ENCODE measurements at regions not wholly inside any gene's neighbourhood (a gene's known extent, or its start where the extent isn't known, plus 50 kb on each side); places are given as distances from the start of the nearest gene placed in this dataset.

DNA sequence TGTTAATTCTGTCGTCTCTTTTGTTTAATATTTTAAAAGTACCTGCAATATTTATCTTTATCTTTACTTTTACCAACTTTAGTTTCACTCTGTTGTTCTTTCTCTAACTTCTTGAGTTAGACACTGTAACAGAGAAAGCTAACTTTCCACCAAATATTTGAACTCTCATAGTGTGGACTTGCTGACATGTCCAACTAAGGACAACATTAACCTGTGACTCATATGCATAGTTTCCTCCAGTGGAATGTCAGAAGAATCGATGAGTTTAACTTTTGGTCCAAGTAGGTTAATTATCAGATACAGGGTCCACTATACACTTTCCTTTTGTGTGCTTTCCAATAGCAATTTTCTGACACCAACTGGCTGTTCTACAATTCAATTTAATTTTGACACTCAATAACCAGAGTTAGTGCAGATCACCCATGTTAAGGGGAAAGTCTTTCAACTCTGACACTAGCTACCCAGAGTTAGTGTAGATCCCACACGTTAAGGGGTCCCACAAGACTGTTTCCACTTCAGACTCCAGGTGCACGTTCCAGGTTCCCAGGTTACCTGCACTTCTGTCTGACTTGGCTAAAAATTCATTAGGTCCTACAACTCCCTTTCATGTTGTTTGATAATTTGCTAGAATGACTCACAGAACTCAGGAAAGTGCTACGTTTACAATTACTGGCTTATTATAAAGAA is 559.0 kb upstream of the AMOT start:
- no peaks in the 10 kb centered on the region for H3K36me3 ChIP-seq
- H3K9me3 ChIP-seq = no peaks in the 10 kb centered on the region
- WGBS = 55% methylated on average over 5 of the region's 5 CpGs
- H3K27me3 ChIP-seq = no peaks in the 10 kb centered on the region
- no peak for DNase-seq (ENCODE audit: low spot score in 2 of 2)
- no peaks in the 10 kb centered on the region for H3K4me1 ChIP-seq
- TF ChIP-seq POLR2A (IDR thresholded peaks at IDR 0.05) = no peak
- TF ChIP-seq, protein P1, sequence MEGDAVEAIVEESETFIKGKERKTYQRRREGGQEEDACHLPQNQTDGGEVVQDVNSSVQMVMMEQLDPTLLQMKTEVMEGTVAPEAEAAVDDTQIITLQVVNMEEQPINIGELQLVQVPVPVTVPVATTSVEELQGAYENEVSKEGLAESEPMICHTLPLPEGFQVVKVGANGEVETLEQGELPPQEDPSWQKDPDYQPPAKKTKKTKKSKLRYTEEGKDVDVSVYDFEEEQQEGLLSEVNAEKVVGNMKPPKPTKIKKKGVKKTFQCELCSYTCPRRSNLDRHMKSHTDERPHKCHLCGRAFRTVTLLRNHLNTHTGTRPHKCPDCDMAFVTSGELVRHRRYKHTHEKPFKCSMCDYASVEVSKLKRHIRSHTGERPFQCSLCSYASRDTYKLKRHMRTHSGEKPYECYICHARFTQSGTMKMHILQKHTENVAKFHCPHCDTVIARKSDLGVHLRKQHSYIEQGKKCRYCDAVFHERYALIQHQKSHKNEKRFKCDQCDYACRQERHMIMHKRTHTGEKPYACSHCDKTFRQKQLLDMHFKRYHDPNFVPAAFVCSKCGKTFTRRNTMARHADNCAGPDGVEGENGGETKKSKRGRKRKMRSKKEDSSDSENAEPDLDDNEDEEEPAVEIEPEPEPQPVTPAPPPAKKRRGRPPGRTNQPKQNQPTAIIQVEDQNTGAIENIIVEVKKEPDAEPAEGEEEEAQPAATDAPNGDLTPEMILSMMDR (IDR thresholded peaks at IDR 0.05) = no peak
- no peak for TF ChIP-seq POLR2AphosphoS5 (IDR thresholded peaks at IDR 0.05)
- TF ChIP-seq EP300 (IDR thresholded peaks at IDR 0.05) = no peak
- no peak overlapping the region for H3K27ac ChIP-seq
- no peak overlapping the region for H3K4me3 ChIP-seq

DNA sequence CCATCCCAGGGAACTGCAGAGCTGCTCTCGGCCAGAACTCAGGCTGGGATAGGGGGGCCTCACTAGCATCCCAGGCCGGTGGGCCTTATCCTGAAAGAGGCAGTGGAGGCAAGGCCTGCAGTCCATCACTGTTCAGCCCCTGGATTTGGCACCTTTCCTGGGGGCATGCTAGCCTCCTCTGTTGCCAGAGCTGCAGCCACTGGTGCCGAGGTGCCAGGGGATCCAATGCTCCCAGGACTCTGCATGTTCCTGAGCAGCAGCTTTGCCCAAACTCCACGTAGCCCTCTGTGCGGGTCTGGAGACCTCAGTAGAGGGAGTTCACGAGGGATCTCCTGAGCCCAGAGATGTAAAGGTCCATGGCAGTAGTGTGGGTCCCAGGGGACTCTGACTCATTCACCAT is 551.7 kb upstream of the AMOT start:
- 87% methylated on average over 5 of the region's 6 CpGs for WGBS
- TF ChIP-seq POLR2A (IDR thresholded peaks at IDR 0.05) (no peak), POLR2AphosphoS5 (IDR thresholded peaks at IDR 0.05) (no peak), EP300 (IDR thresholded peaks at IDR 0.05) (no peak)
- TF ChIP-seq, protein P1 (IDR thresholded peaks at IDR 0.05) = no peak
- no peaks in the 10 kb centered on the region for H3K4me1 ChIP-seq
- no peak for DNase-seq (ENCODE audit: low spot score in 2 of 2)
- no peak overlapping the region for H3K27ac ChIP-seq
- no peak overlapping the region for H3K4me3 ChIP-seq
- H3K9me3 ChIP-seq = no peaks in the 10 kb centered on the region
- H3K27me3 ChIP-seq = no peaks in the 10 kb centered on the region
- H3K36me3 ChIP-seq = no peaks in the 10 kb centered on the region

GRCh38 chrX:113391875-113392274 is 551.2 kb upstream of the AMOT start:
- whole genome bisulfite sequencing = 87% methylated on average over 8 of the region's 13 CpGs
- Histone ChIP-seq H3K4me1 (no peaks in the 10 kb centered on the region), H3K4me3 (no peak overlapping the region), H3K9me3 (no peaks in the 10 kb centered on the region), H3K27ac (no peak overlapping the region), H3K36me3 (no peaks in the 10 kb centered on the region), H3K27me3 (no peaks in the 10 kb centered on the region)
- TF ChIP-seq POLR2A (IDR thresholded peaks at IDR 0.05) (no peak), EP300 (IDR thresholded peaks at IDR 0.05) (no peak), POLR2AphosphoS5 (IDR thresholded peaks at IDR 0.05) (no peak)
- TF ChIP-seq, protein P1 (IDR thresholded peaks at IDR 0.05) = no peak
- no peak for DNase-seq (ENCODE audit: low spot score in 2 of 2)

- H3K36me3 ChIP-seq = no peaks in the 10 kb centered on the region
- DNase-seq (ENCODE audit: low spot score in 2 of 2) = no peak
- WGBS = 73% methylated on average over 3 of the region's 3 CpGs
- no peaks in the 10 kb centered on the region for H3K27me3 ChIP-seq
- no peak overlapping the region for H3K4me3 ChIP-seq
- H3K4me1 ChIP-seq = no peaks in the 10 kb centered on the region
- H3K9me3 ChIP-seq = no peaks in the 10 kb centered on the region
- TF ChIP-seq POLR2A (IDR thresholded peaks at IDR 0.05) (no peak), POLR2AphosphoS5 (IDR thresholded peaks at IDR 0.05) (no peak), EP300 (IDR thresholded peaks at IDR 0.05) (no peak)
- TF ChIP-seq, protein P1 (IDR thresholded peaks at IDR 0.05) = no peak
- no peak overlapping the region for H3K27ac ChIP-seq
Measured at GRCh38 chrX:113390531-113390930, 549.9 kb upstream of the AMOT start.

- 98% methylated on average over 2 of the region's 2 CpGs for WGBS
- Histone ChIP-seq H3K36me3 (no peaks in the 10 kb centered on the region), H3K27ac (no peak overlapping the region), H3K9me3 (no peaks in the 10 kb centered on the region), H3K4me1 (no peaks in the 10 kb centered on the region), H3K4me3 (no peak overlapping the region), H3K27me3 (no peaks in the 10 kb centered on the region)
- no peak for DNase-seq (ENCODE audit: low spot score in 2 of 2)
- no peak for TF ChIP-seq EP300 (IDR thresholded peaks at IDR 0.05)
- TF ChIP-seq POLR2A (IDR thresholded peaks at IDR 0.05) = no peak
- TF ChIP-seq, protein P1 (IDR thresholded peaks at IDR 0.05) = no peak
- no peak for TF ChIP-seq POLR2AphosphoS5 (IDR thresholded peaks at IDR 0.05)
Measured at GRCh38 chrX:113389846-113390245, 549.2 kb upstream of the AMOT start.
